ENCODE measurements at regions not wholly inside any gene's neighbourhood (a gene's known extent, or its start where the extent isn't known, plus 50 kb on each side); places are given as distances from the start of the nearest gene placed in this dataset.

- intact Hi-C loops (cut with micrococcal nuclease) = no loop called here
Observed at GRCh38 chr20:57023007-57023406, 243.4 kb downstream of the BMP7 start.

GRCh38 chr20:57023997-57024396 is 242.4 kb downstream of the BMP7 start:
- intact Hi-C loops (cut with micrococcal nuclease) = no loop called here

GRCh38 chr20:57024849-57025248 is 241.6 kb downstream of the BMP7 start:
- intact Hi-C loops (cut with micrococcal nuclease) = no loop called here

GRCh38 chr20:57025261-57025660 is 241.2 kb downstream of the BMP7 start:
- intact Hi-C loops (cut with micrococcal nuclease) = no loop called here

- intact Hi-C loops (cut with micrococcal nuclease) = no loop called here
Observed at GRCh38 chr20:57025666-57026224, 240.7 kb downstream of the BMP7 start.

- intact Hi-C loops (cut with micrococcal nuclease) = no loop called here
Observed at GRCh38 chr20:57027777-57028176, 238.7 kb downstream of the BMP7 start.

GRCh38 chr20:57030611-57031600 is 235.5 kb downstream of the BMP7 start:
- intact Hi-C loops (cut with micrococcal nuclease) = no loop called here

- intact Hi-C loops (cut with micrococcal nuclease) = no loop called here
Observed at GRCh38 chr20:57031867-57032355, 234.5 kb downstream of the BMP7 start.

- intact Hi-C loops (cut with micrococcal nuclease) = no loop called here
Observed at GRCh38 chr20:57032847-57033246, 233.6 kb downstream of the BMP7 start.

- intact Hi-C loops (cut with micrococcal nuclease) = no loop called here
Observed at GRCh38 chr20:57034001-57034400, 232.4 kb downstream of the BMP7 start.

- intact Hi-C loops (cut with micrococcal nuclease) = no loop called here
Observed at GRCh38 chr20:57037689-57038088, 228.8 kb downstream of the BMP7 start.

- intact Hi-C loops (cut with micrococcal nuclease) = no loop called here
Observed at GRCh38 chr20:57038608-57039440, 227.6 kb downstream of the BMP7 start.

- intact Hi-C loops (cut with micrococcal nuclease) = no loop called here
Observed at GRCh38 chr20:57040466-57040865, 226.0 kb downstream of the BMP7 start.

GRCh38 chr20:57040924-57041323 is 225.5 kb downstream of the BMP7 start:
- intact Hi-C loops (cut with micrococcal nuclease) = no loop called here

- intact Hi-C loops (cut with micrococcal nuclease) = no loop called here
Observed at GRCh38 chr20:57043091-57043490, 223.3 kb downstream of the BMP7 start.

GRCh38 chr20:57043669-57044268 is 222.7 kb downstream of the BMP7 start:
- intact Hi-C loops (cut with micrococcal nuclease) = no loop called here

- intact Hi-C loops (cut with micrococcal nuclease) = loop anchor here (5.0 kb wide), 1 partner anchor 800 kb away; the partner anchor contains the start of gene MC3R
Observed at GRCh38 chr20:57047281-57048026, 219.0 kb downstream of the BMP7 start.

- intact Hi-C loops (cut with micrococcal nuclease) = loop anchor here (5.0 kb wide), 1 partner anchor 801 kb away; the partner anchor contains the start of gene MC3R
Observed at GRCh38 chr20:57048027-57048869, 218.2 kb downstream of the BMP7 start.

GRCh38 chr20:57049296-57049695 is 217.1 kb downstream of the BMP7 start:
- intact Hi-C loops (cut with micrococcal nuclease) = loop anchor here (5.0 kb wide), 1 partner anchor 802 kb away; the partner anchor contains the start of gene MC3R

Measured in T-helper 1 cell treated with Interleukin-12 subunit alpha and Interleukin-12 subunit beta and Interleukin-4 antibody, amounts not matched to agents 30 ng/mL and 1 ng/mL, for 36 hours (primary cell).